GM13977 (cell line): ENCODE measurements at regions not wholly inside any gene's neighbourhood (a gene's known extent, or its start where the extent isn't known, plus 50 kb on each side); places are given as distances from the start of the nearest gene placed in this dataset.

Source experiments
- DNase-seq: peaks from one replicate; pipeline ENCODE4 v3.0.0; 2012; ENCODE audit warnings: low spot score
- CTCF ChIP-seq: IDR thresholded peaks from 2 replicates; pipeline ENCODE4 v1.5.1; 2012; ENCODE audit warnings: mild to moderate bottlenecking, control low read depth; ENCODE audit not compliant: insufficient read depth; ENCODE audit errors: extremely low read depth, missing control alignments
- in situ Hi-C: fragments of 300-500 bp; cut with MboI; formaldehyde crosslinking; loops from one replicate; pipeline ENCODE4 v1.12.0; 2022; ENCODE audit warnings: low sequenced_read_pairs, low pct_unique_long_range_greater_than_20kb, mixed read lengths, inconsistent platforms; ENCODE audit not compliant: unreplicated experiment

DNA sequence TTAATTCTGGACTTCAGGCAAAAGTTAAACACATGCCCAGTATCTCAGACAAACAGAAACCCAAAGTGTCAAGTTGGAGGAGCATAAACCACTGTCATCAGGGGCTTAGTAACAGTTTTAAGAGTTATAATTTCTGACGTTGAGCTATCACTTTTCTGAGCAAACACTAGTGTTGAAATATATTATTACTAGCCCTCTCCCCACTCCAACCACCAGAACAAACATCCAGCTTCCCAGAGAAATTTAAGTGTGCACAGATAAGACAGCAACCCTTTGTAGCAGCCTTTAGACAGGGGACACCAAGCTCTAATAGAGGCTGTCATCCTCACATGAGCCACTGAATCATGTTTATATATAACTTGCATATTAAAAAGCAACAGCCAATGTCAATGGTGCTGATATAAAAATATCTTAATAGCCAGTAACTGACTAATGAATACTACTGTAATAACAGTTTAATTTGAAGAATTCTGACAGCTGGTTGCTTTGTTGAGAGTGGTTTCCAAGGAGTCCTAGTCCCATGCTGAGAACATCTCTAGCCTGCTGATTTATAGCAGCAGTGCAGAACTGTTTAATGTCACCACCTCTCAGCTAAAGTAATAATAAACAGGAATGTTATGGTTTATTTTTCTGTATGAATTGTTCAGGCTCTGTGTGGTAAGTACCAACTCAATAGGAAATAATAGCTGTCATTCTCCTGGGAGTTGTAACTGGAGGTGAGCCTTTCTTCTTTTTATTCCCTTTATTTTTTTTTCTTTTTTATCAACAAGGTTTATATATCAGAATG, 528.7 kb upstream of the ZNF608 start:
- no peak for DNase-seq
- TF ChIP-seq CTCF, result no peak
- in situ Hi-C loops, result no loop called here

DNA sequence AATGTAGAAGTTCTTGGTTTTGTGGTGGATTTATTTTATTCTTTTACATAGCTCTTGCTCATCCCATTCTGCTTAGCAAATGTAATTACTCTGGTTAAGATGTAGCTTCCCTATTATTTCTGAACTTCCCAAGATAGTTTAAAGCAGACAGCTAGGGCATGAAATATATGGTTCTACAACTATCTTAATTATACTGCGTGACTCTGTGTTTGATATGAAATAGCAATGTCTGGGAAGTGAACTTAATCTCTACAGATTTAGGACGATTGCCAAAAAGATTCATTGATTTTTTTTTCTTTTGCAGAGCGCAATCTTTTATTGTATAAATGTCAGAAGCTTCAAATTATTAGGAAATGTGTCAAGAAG, 529.3 kb upstream of the ZNF608 start:
- no peak for TF ChIP-seq CTCF
- DNase-seq, result no peak
- in situ Hi-C loops, result no loop called here

GRCh38 chr5:125276096-125276495, 529.7 kb upstream of the ZNF608 start:
- DNase-seq, result no peak
- in situ Hi-C loops, result no loop called here
- TF ChIP-seq CTCF, result no peak

DNA sequence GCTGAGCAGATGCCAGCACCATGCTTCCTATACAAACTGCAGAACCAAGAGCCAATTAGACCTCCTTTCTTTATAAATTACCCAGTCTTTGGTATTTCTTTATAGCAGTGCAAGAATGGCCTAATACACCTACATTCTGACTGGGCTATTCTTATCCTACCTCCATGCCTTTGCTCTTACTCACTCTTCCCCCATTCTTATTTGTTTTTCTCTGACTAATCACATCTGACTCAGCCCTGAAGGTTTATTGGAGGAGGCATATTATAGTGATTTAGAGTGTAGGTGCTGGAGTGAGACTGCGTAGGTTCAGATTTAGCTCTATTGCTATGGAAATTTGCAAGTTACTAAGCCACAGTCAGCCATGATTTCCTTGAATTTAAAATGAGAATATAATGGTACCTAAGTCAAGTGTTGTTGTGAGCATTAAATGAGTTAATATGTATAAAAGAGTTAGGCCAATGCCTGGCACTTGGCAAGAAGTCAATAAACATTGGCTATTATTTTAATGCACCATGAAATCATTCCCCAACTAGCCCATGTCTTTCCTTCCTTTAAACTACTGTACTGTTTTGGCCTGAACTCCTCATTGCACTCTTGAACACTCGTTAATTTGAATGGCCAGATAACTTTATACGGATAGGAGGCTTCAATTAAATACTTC, 531.2 kb upstream of the ZNF608 start:
- in situ Hi-C loops, result no loop called here
- no peak for DNase-seq
- no peak for TF ChIP-seq CTCF

DNA sequence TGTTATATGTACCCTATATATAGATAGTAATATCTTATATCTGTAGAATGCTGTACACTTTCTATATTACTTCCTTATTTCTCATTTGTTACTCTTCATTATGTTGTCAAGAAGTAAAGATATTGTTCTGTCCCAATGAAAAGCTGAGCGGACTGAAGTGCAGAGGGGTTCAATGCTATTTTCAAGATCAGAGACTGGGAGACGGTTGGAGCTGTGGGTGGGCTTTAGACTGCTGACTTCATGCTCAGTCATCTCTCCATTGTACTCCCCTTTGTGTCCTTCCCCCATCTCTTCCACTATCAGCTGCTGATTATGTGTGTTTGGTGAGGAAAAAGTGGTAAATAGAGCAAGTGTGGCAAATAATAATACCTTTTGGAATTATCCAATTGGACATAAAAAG, 532.3 kb upstream of the ZNF608 start:
- no peak for DNase-seq
- no peak for TF ChIP-seq CTCF
- in situ Hi-C loops, result no loop called here

- no peak for DNase-seq
- in situ Hi-C loops, result no loop called here
- no peak for TF ChIP-seq CTCF
Observed at GRCh38 chr5:125281667-125282066, 535.2 kb upstream of the ZNF608 start.
